ENCODE measurements at regions not wholly inside any gene's neighbourhood (a gene's known extent, or its start where the extent isn't known, plus 50 kb on each side); places are given as distances from the start of the nearest gene placed in this dataset.

DNA sequence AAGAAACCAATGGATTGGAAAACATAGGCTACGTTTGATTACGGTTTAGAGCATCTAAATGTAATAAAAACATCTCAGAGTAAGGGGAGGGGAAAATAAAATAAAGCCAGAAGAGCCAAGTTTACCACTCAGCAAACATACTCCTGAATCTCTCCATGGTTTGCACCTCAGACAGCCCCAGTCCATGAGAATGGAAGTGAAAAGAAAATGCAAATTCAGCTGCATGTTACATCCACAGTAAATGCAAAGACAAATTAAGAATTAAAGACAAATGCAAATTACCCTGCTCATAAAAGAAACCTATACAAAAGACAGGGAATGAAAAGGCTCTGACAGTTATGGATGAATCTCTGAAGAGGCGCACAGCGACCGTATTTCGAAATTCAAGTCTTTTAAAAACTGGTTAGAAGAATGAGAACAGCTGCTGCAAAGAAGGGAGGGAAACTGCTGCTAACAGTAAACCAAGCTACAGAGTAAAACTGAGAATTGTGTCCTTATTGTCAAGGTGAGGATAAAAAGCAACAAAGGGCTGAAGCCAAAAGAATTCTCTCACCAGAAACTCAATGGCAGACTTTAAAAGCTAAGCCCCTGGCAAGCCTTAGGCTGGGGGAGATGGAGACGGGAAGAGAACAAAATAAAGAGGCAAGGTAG is 197.9 kb upstream of the ACVR2A start:
- no peak for DNase-seq

DNA sequence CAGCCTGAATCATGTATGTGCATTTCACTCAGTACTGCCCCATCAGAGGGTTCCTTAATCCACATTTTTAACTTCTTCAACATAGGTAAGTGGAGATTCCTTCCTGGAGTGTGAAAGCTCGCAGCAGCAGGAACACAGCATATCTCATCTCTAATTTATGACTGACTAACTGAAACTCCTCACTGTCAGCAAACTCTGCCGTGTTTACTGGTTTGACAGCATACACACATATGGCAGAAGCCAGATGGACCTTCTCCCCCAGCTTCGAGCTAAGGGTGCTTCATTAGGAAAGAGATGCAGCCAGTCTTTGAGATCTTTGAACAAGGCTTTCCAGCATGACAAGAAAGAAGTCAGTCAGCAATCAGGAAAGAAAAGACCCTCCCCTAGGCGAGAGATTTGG is 200.3 kb upstream of the ACVR2A start:
- DNase-seq, result no peak

DNA sequence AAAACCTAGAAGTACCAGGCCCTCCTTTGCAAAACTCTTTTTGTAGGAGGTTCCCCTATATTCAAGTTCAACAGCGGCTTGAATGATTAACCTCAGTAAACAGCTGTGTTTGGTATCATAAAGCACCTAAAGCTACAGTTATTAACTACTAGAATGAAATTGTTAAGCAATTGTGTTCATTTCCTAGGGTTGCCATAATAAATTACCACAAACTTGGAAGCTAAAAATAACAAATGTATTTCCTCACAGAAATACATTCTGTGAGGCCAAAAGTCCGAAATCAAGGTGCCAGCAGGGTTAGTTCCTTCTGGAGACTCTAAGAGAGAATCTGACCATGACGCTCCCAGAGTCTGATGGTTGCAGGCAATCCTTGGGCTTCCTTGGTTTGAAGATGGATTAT is 202.1 kb upstream of the ACVR2A start:
- no peak for DNase-seq

GRCh38 chr2:147641651-147642050 is 203.2 kb upstream of the ACVR2A start:
- DNase-seq, result no peak

- DNase-seq, result no peak
Measured at GRCh38 chr2:147639891-147640290, 204.9 kb upstream of the ACVR2A start.

DNA sequence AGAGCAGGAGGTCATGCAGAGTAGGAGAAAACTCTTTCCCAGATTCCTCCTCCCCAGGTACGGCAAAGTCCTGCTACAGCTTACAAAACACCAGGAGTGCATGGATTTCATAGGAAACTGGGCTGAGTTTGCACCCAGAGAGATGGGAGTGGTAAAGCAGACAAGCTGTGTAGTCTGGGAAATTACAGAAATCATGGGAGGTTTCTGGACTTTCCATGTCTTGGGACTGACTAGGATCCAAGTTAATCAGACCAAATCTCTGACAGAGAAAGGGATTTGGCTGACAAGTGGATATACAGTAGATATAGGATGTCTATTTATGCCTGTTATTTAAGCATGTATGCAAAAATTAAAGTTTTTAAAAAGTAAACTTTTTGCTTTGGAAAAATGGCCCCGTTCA is 205.4 kb upstream of the ACVR2A start:
- no peak for DNase-seq

- no peak for DNase-seq
Measured at GRCh38 chr2:147636886-147637285, 207.9 kb upstream of the ACVR2A start.

GRCh38 chr2:147636238-147636882 is 208.5 kb upstream of the ACVR2A start:
- no peak for DNase-seq

DNA sequence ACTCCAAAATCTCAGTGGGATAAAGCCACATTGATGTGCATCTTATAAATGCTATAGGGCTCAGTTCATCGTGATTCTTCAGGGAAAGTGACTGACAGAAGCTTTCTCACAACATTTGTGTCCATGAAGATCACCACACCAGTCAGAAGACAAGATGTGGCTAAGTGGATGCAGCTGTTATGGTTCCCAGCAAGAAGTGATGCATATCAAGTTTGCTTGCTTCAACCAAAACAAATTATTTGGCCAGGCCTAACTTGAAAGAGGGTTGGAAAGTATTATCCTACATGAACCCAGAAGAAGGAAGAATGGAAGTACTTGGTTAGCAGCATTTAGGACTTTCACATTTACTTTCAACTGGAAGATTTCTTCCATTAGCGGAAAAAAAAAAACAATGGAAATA is 210.0 kb upstream of the ACVR2A start:
- DNase-seq, result no peak

GRCh38 chr2:147632198-147632597 is 212.6 kb upstream of the ACVR2A start:
- no peak for DNase-seq

- DNase-seq, result no peak
Measured at GRCh38 chr2:147631294-147631693, 213.5 kb upstream of the ACVR2A start.

GRCh38 chr2:147630585-147630984 is 214.2 kb upstream of the ACVR2A start:
- DNase-seq, result no peak

DNA sequence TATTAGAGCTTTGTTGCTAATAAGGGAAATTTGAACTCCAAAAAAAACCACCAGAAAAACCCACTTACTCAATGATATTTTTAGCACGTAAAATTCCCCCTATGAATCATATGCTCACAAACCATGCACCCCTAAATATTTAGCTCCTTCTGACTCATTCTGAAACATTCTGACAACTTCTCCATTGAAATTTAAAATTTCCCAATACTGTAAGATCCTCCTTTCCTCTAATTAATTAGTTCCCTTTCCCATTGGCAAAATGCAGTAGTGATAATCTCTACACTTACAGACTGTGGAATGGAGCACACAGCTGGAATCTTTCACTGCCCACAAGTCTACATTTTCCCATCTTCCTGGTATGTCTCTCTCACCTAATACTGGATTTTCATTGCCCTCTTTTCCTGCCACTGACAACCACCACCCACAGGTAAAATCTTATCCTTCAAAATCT is 215.8 kb upstream of the ACVR2A start:
- DNase-seq, result no peak

GRCh38 chr2:147623328-147623727 is 221.5 kb upstream of the ACVR2A start:
- DNase-seq, result no peak

DNA sequence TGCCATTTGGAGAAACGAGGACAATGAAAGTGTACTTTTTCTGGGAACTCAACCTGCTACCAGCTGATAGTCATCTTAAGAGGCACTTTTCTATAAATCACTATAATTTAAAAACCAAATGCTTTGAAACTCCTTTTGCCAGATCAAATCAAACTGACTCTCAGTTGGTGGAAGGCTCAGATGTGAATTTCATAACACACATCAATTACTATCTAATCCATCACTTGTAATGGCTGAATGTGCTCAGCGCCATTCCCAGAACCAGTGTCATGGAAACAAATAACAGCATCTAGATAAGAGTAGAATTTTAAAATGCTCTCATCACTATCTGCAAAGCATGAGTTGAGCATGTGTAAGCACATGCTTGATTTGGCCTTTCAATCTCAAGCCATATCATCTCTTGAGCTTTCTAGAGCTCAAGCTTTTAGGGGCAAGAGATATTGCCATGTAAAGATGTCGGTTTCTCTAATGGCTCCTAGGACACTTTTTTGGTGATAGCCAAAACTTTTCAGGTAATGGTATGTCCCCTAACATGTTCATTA is 223.1 kb upstream of the ACVR2A start:
- DNase-seq, result no peak

DNA sequence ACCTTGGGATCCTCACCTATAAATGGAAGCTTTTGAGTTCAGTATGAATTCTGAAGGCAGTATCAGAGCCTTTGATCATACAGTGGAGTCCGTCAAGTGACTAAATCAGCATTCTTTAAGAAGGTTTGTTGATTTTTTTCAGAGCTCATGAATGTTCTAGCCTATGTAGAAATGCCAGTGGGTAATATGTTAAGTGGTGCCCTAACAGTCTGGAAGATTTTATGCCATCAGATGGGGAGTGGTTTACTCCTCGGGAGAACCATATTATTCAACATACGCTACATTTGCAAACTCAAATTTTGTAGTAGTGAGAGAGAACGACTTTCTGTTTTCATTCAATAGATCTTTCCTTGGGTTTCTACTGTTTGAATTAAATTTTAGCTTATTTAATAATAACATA is 225.0 kb upstream of the ACVR2A start:
- no peak for DNase-seq

DNA sequence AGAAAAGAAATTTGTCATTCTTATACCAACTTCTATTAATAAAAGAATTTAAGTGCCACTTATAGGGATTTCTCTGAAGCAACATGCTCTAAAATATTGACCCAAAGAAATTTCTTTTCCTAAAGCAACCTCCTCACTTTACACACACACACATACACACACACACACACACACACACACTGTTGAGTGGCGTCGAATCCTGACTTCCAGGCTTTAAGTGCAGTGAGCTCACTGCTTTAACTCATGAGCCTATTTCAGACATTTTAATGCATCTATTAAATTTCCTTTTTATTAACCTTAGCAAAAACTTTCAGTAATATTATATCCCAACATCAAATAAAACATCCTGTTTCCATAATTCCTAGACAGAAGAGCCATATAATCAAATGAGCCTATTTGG is 229.1 kb upstream of the ACVR2A start:
- DNase-seq, result no peak

GRCh38 chr2:147614979-147615470 is 229.8 kb upstream of the ACVR2A start:
- no peak for DNase-seq

- no peak for DNase-seq
Measured at GRCh38 chr2:147614471-147614870, 230.4 kb upstream of the ACVR2A start.

- no peak for DNase-seq
Measured at GRCh38 chr2:147610496-147611040, 234.3 kb upstream of the ACVR2A start.

DNA sequence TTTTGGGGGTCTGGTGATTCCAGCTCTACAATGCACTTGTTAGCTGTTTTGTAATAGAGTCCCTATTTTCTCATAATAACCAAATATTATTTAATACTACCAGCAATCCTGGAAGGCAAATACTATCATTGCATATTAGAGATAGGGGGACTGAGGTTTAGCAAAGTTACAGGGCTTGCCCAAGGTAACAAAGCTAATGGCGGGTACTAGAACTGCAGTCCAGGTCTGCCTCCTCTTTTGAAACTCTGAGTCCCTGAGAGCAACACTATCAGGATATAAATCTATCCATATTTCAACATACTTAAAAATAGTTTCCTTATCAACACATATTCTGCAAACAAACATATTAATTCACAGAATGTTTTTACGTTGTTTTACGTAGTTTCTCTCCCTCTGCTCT is 235.5 kb upstream of the ACVR2A start:
- no peak for DNase-seq

- DNase-seq, result no peak
Measured at GRCh38 chr2:147607379-147607778, 237.4 kb upstream of the ACVR2A start.

- no peak for DNase-seq
Measured at GRCh38 chr2:147603876-147604275, 241.0 kb upstream of the ACVR2A start.

DNA sequence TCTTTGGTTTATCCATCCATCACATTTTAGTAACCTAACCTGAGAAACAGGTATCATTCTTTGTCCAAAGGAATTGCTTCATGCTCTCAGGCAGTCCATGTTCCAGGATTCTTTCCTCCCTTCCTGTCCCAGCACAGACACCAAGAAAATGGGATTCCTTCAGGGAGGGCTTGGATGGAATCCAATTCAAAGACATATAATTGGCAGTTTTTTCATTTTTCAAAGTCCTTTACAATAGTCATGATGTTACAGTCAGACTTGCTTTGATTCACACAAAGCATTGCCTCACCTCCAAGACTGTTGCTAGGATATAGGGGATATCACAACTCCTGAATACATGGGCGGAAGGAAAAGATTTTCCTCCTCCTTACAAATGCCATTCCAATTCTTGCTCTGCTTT is 241.4 kb upstream of the ACVR2A start:
- no peak for DNase-seq

Measured in islet precursor cell (in vitro differentiated cells).